Neuronal stem cell (in vitro differentiated cells): ENCODE measurements at regions not wholly inside any gene's neighbourhood (a gene's known extent, or its start where the extent isn't known, plus 50 kb on each side); places are given as distances from the start of the nearest gene placed in this dataset.

Source experiments
- DNase-seq: peaks from one replicate; pipeline ENCODE4 v3.0.0-alpha.2; 2013; ENCODE audit warnings: low spot score
- H2AFZ ChIP-seq: one replicate; pipeline ENCODE4 v1.6.1; 2013; ENCODE audit warnings: mild to moderate bottlenecking, low read length, inconsistent platforms
- H2AK5ac ChIP-seq: 2 replicates; pipeline ENCODE4 v1.6.1; 2013; ENCODE audit warnings: low read depth, mild to moderate bottlenecking, inconsistent platforms, low read length, moderate library complexity, mixed read lengths
- H2BK120ac ChIP-seq: 2 replicates; pipeline ENCODE4 v1.6.1; 2013; ENCODE audit warnings: low read depth, mild to moderate bottlenecking, inconsistent platforms, low read length, moderate library complexity, mixed read lengths
- H2BK12ac ChIP-seq: one replicate; pipeline ENCODE4 v1.6.1; 2013; ENCODE audit warnings: low read length, inconsistent platforms
- H2BK15ac ChIP-seq: 2 replicates; pipeline ENCODE4 v1.6.1; 2013; ENCODE audit warnings: mild to moderate bottlenecking, low read length, inconsistent platforms, mixed read lengths
- H2BK5ac ChIP-seq: one replicate; pipeline ENCODE4 v1.6.1; 2013; ENCODE audit warnings: inconsistent platforms, mild to moderate bottlenecking, low read length, moderate library complexity
- H3K14ac ChIP-seq: one replicate; pipeline ENCODE4 v1.6.1; 2013; ENCODE audit warnings: low read length, inconsistent platforms
- H3K18ac ChIP-seq: 2 replicates; pipeline ENCODE4 v1.6.1; 2013; ENCODE audit warnings: low read length, inconsistent platforms
- H3K23ac ChIP-seq: 2 replicates; pipeline ENCODE4 v1.6.1; 2013; ENCODE audit warnings: low read depth, mild to moderate bottlenecking, mixed read lengths, low read length, inconsistent platforms; ENCODE audit not compliant: poor library complexity
- H3K27ac ChIP-seq: replicated peaks from 3 replicates; pipeline ENCODE4 v1.5.1; 2013; ENCODE audit warnings: low read length, inconsistent platforms
- H3K27me3 ChIP-seq, 3 experiments: 2 replicates each; pipeline ENCODE4 v1.6.1; 2013; ENCODE audit warnings: low read length in 3 of 3, mild to moderate bottlenecking in 2 of 3, inconsistent platforms in 1 of 3, low read depth in 1 of 3, mixed read lengths in 1 of 3, moderate library complexity in 1 of 3; ENCODE audit not compliant: control insufficient read depth in 3 of 3, insufficient read depth in 3 of 3
- H3K36me3 ChIP-seq, 2 donors: replicated peaks in 1 of 2; 2 replicates each; pipeline ENCODE4 v1.6.1; 2013; ENCODE audit warnings: low read length in 2 of 2; ENCODE audit not compliant: control insufficient read depth in 2 of 2, insufficient read depth in 2 of 2
- H3K4ac ChIP-seq: 2 replicates; pipeline ENCODE4 v1.6.1; 2013; ENCODE audit warnings: inconsistent platforms, mild to moderate bottlenecking, low read length, moderate library complexity
- H3K4me1 ChIP-seq, 2 donors: 1 replicate in 1 of 2; 2 replicates in 1 of 2; pipeline ENCODE4 v1.6.1; 2013; ENCODE audit warnings: low read length in 2 of 2, low read depth in 1 of 2; ENCODE audit not compliant: control insufficient read depth in 2 of 2, insufficient read depth in 1 of 2
- H3K4me2 ChIP-seq: one replicate; pipeline ENCODE4 v1.6.1; 2013; ENCODE audit warnings: mild to moderate bottlenecking, low read length, inconsistent platforms; ENCODE audit not compliant: insufficient read depth, poor library complexity, severe bottlenecking
- H3K4me3 ChIP-seq, 2 donors: 2 replicates each; pipeline ENCODE4 v1.5.1; 2013; ENCODE audit warnings: low read length in 2 of 2, mild to moderate bottlenecking in 2 of 2, inconsistent platforms in 1 of 2, moderate library complexity in 1 of 2
- H3K79me1 ChIP-seq: one replicate; pipeline ENCODE4 v1.6.1; 2013; ENCODE audit warnings: low read depth, mild to moderate bottlenecking, inconsistent platforms, low read length, moderate library complexity
- H3K9ac ChIP-seq: one replicate; pipeline ENCODE4 v1.6.1; 2013; ENCODE audit warnings: mild to moderate bottlenecking, low read depth, low read length, inconsistent platforms; ENCODE audit not compliant: poor library complexity
- H3K9me3 ChIP-seq, 2 donors: replicated peaks in 1 of 2; 2 replicates each; pipeline versions ENCODE3 to v1.6.1; 2013; ENCODE audit warnings: low read length in 2 of 2, mild to moderate bottlenecking in 2 of 2, inconsistent platforms in 1 of 2, low read depth in 1 of 2, mixed read lengths in 1 of 2, moderate library complexity in 1 of 2; ENCODE audit not compliant: control insufficient read depth in 2 of 2, insufficient read depth in 1 of 2
- H4K8ac ChIP-seq: one replicate; pipeline ENCODE4 v1.6.1; 2013; ENCODE audit warnings: low read depth, mild to moderate bottlenecking, inconsistent platforms, low read length, moderate library complexity
- H4K91ac ChIP-seq: one replicate; pipeline ENCODE4 v1.6.1; 2013; ENCODE audit warnings: low read length, low read depth, mild to moderate bottlenecking, inconsistent platforms; ENCODE audit not compliant: poor library complexity
- WGBS, 2 donors: extraction: QIAGEN DNeasy Blood & Tissue Kit; methylation state at CpG; one replicate each; pipeline ENCODE4 v1.1.7; 2013; ENCODE audit warnings: missing lambda C conversion rate in 2 of 2, mixed read lengths in 1 of 2; ENCODE audit not compliant: insufficient read length in 2 of 2, insufficient replicate concordance in 1 of 2; ENCODE audit errors: extremely low coverage in 2 of 2; 5-methylcytosine and 5-hydroxymethylcytosine counted together

- no CpG with 5 or more reads among the region's 13 CpGs for WGBS, 2 donors
Measured at GRCh38 chr13:107721125-107721869, 494.0 kb downstream of the LIG4 start.

GRCh38 chr13:107716741-107717140 is 498.6 kb downstream of the LIG4 start:
- H4K8ac ChIP-seq, result no peak overlapping the region
- H2AK5ac ChIP-seq, result no peak overlapping the region
- H4K91ac ChIP-seq, result no peak overlapping the region
- H3K14ac ChIP-seq, result no peak overlapping the region
- no peak overlapping the region for H3K23ac ChIP-seq
- no CpG with 5 or more reads among the region's 4 CpGs for WGBS, 2 donors
- H2BK15ac ChIP-seq, result no peak overlapping the region
- H2AFZ ChIP-seq, result no peak overlapping the region
- no peak overlapping the region for H2BK120ac ChIP-seq
- no peak overlapping the region for H2BK5ac ChIP-seq
- H3K4ac ChIP-seq, result no peak overlapping the region
- H3K79me1 ChIP-seq, result no peaks in the 10 kb centered on the region
- H3K4me1 ChIP-seq, result peaks cover 0 to 8% of the 10 kb centered on the region in 2 donors
- H3K18ac ChIP-seq, result no peak overlapping the region
- H2BK12ac ChIP-seq, result no peak overlapping the region
- H3K4me2 ChIP-seq, result no peak overlapping the region
- no peaks in the 10 kb centered on the region for H3K27me3 ChIP-seq
- DNase-seq, result no peak
- no peaks in the 10 kb centered on the region for H3K36me3 ChIP-seq
- no peak overlapping the region for H3K27ac ChIP-seq
- no peak overlapping the region for H3K9ac ChIP-seq
- H3K4me3 ChIP-seq, result no peak overlapping the region
- no peaks in the 10 kb centered on the region for H3K9me3 ChIP-seq

More at GRCh38 chr13:107721125-107721869, 494.0 kb downstream of the LIG4 start:
- Histone ChIP-seq H3K27ac (no peak overlapping the region), H3K27me3 (no peaks in the 10 kb centered on the region), H2AK5ac (no peak overlapping the region), H3K36me3 (no peaks in the 10 kb centered on the region), H3K23ac (no peak overlapping the region), H3K9ac (no peak overlapping the region), H3K9me3 (no peaks in the 10 kb centered on the region), H4K91ac (no peak overlapping the region), H2BK5ac (no peak overlapping the region), H3K4me3 (no peak overlapping the region), H2BK120ac (no peak overlapping the region), H4K8ac (no peak overlapping the region), H2BK15ac (no peak overlapping the region), H3K4me1 (no peaks in the 10 kb centered on the region), H3K79me1 (no peaks in the 10 kb centered on the region), H3K4ac (no peak overlapping the region), H3K18ac (no peak overlapping the region), H2AFZ (peak overlapping the region; percentile 69), H2BK12ac (no peak overlapping the region), H3K4me2 (no peak overlapping the region), H3K14ac (no peak overlapping the region)
- no peak for DNase-seq

- Histone ChIP-seq H3K4me1 (peaks cover 0 to 8% of the 10 kb centered on the region in 2 donors), H3K14ac (no peak overlapping the region), H3K4me3 (no peak overlapping the region), H2BK120ac (no peak overlapping the region), H3K27me3 (no peaks in the 10 kb centered on the region), H3K9ac (no peak overlapping the region), H3K36me3 (no peaks in the 10 kb centered on the region), H3K27ac (no peak overlapping the region), H3K9me3 (no peaks in the 10 kb centered on the region), H3K23ac (no peak overlapping the region), H2BK5ac (no peak overlapping the region), H4K8ac (no peak overlapping the region), H3K4ac (no peak overlapping the region), H4K91ac (no peak overlapping the region), H2BK12ac (no peak overlapping the region), H3K4me2 (no peak overlapping the region), H2AK5ac (no peak overlapping the region), H3K18ac (no peak overlapping the region), H2BK15ac (no peak overlapping the region), H3K79me1 (no peaks in the 10 kb centered on the region), H2AFZ (no peak overlapping the region)
- WGBS, 2 donors, result no CpG with 5 or more reads among the region's 7 CpGs
- DNase-seq, result no peak
Measured at GRCh38 chr13:107716241-107716640, 499.1 kb downstream of the LIG4 start.

- H3K27ac ChIP-seq, result no peak overlapping the region
- no peak overlapping the region for H3K4me3 ChIP-seq
- no peak overlapping the region for H2BK120ac ChIP-seq
- no peak overlapping the region for H3K4me2 ChIP-seq
- H3K9me3 ChIP-seq, result no peaks in the 10 kb centered on the region
- H2BK12ac ChIP-seq, result no peak overlapping the region
- H3K18ac ChIP-seq, result no peak overlapping the region
- H3K27me3 ChIP-seq, result no peaks in the 10 kb centered on the region
- no peak for DNase-seq
- no peaks in the 10 kb centered on the region for H3K79me1 ChIP-seq
- no peak overlapping the region for H3K14ac ChIP-seq
- H3K4me1 ChIP-seq, result peaks cover 0 to 8% of the 10 kb centered on the region in 2 donors
- WGBS, 2 donors, result no CpG with 5 or more reads among the region's 7 CpGs
- no peak overlapping the region for H2AK5ac ChIP-seq
- no peak overlapping the region for H2BK5ac ChIP-seq
- no peak overlapping the region for H2BK15ac ChIP-seq
- no peak overlapping the region for H4K8ac ChIP-seq
- no peak overlapping the region for H2AFZ ChIP-seq
- H3K9ac ChIP-seq, result no peak overlapping the region
- no peak overlapping the region for H3K23ac ChIP-seq
- H3K36me3 ChIP-seq, result no peaks in the 10 kb centered on the region
- no peak overlapping the region for H4K91ac ChIP-seq
- H3K4ac ChIP-seq, result no peak overlapping the region
Measured at GRCh38 chr13:107715496-107715895, 499.8 kb downstream of the LIG4 start.
